HepG2 (cell line): ENCODE measurements at regions not wholly inside any gene's neighbourhood (a gene's known extent, or its start where the extent isn't known, plus 50 kb on each side); places are given as distances from the start of the nearest gene placed in this dataset.

Source experiments
- CEBPB ChIP-seq: IDR thresholded peaks from 2 replicates; pipeline ENCODE4 v1.6.1; 2011; ENCODE audit warnings: low read depth, low read length, improper control_type of control experiment, borderline replicate concordance
- EZH2 ChIP-seq: conservative IDR thresholded peaks from 2 replicates; pipeline ENCODE4 v1.6.1; 2012; ENCODE audit warnings: mild to moderate bottlenecking, low read depth, low read length, moderate library complexity
- GTF2F1 ChIP-seq: fragments of 150-350 bp; IDR thresholded peaks from 2 replicates; pipeline ENCODE4 v1.6.1; 2014; ENCODE audit warnings: low read length
- PHF20 ChIP-seq: sonication (generic); formaldehyde crosslinking; IDR thresholded peaks from 2 replicates; pipeline ENCODE4 v1.5.0; 2020; ENCODE audit warnings: mild to moderate bottlenecking, missing genetic modification reagents
- RAD21 ChIP-seq: fragments of 450-650 bp; formaldehyde crosslinking; IDR thresholded peaks from 2 replicates; pipeline ENCODE4 v1.5.0; 2020; ENCODE audit warnings: mild to moderate bottlenecking
- YY1 ChIP-seq: IDR thresholded peaks from 2 replicates; pipeline ENCODE4 v1.6.1; 2011; ENCODE audit warnings: low read length, low read depth, moderate library complexity, mild to moderate bottlenecking; ENCODE audit not compliant: insufficient read depth, insufficient replicate concordance
- ZNF101 ChIP-seq: sonication (generic); formaldehyde crosslinking; IDR thresholded peaks from 2 replicates; pipeline ENCODE4 v1.4.0; 2020; ENCODE audit warnings: mild to moderate bottlenecking, low read depth, missing genetic modification reagents, borderline replicate concordance
- ZNF335 ChIP-seq: sonication (generic); formaldehyde crosslinking; IDR thresholded peaks from 2 replicates; pipeline ENCODE4 v1.4.0; 2020; ENCODE audit warnings: missing genetic modification reagents
- TF ChIP-seq, protein P1 (sequence below): sonication (generic); formaldehyde crosslinking; IDR thresholded peaks from 2 replicates; pipeline ENCODE4 v1.5.1; 2020; ENCODE audit warnings: mild to moderate bottlenecking, missing genetic modification reagents, borderline replicate concordance
- TF ChIP-seq, protein P2 (sequence below): sonication (generic); formaldehyde crosslinking; IDR thresholded peaks from 2 replicates; pipeline ENCODE4 v1.5.0; 2020; ENCODE audit warnings: missing genetic modification reagents
- TF ChIP-seq, protein P3 (sequence below): sonication (generic); formaldehyde crosslinking; conservative IDR thresholded peaks from 2 replicates; pipeline ENCODE4 v1.4.0; 2020; ENCODE audit warnings: missing genetic modification reagents
- TF ChIP-seq, protein P4 (sequence below): sonication (generic); formaldehyde crosslinking; IDR thresholded peaks from 2 replicates; pipeline ENCODE4 v1.4.0; 2020; ENCODE audit warnings: missing genetic modification reagents
- TF ChIP-seq, protein P5 (sequence below), 2 experiments: sonication (generic) in 1 of 2; formaldehyde crosslinking in 1 of 2; IDR thresholded peaks; 2 replicates each; pipeline versions ENCODE4 v1.5.1 to v1.6.1; 2011 to 2020; ENCODE audit warnings: borderline replicate concordance in 1 of 2, low read depth in 1 of 2, low read length in 1 of 2, mild to moderate bottlenecking in 1 of 2, missing genetic modification reagents in 1 of 2, moderate library complexity in 1 of 2
- TF ChIP-seq, protein P6 (sequence below): sonication (generic); formaldehyde crosslinking; IDR thresholded peaks from 2 replicates; pipeline ENCODE4 v1.5.0; 2020; ENCODE audit warnings: mild to moderate bottlenecking, missing genetic modification reagents, moderate library complexity

DNA sequence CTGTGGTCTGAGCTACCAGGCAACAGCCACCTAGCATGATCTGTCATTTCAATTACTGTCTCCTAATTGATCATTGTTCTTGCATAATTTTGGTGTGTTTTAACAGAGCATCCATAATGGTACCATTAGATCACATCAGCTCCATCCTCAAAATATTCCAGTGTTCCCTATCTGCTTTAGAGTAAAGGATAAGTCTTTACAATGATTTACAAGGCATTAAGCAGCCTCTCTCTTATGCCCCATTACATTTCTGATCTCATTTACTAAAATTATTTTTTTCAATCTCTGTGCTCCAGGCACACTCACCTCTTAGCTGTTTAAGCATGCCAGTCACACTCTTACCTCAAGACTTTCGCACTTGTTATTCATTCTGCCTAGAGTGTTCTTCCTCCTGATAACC is 389.9 kb upstream of the PTPRD start:
- TF ChIP-seq ZNF101 (CRISPR knock-in tag) (no peak), GTF2F1 (no peak), PHF20 (CRISPR knock-in tag) (no peak), RAD21 (CRISPR knock-in tag) (no peak), EZH2 (no peak), ZNF335 (CRISPR knock-in tag) (no peak), YY1 (no peak), CEBPB (no peak)
- TF ChIP-seq, protein P1, sequence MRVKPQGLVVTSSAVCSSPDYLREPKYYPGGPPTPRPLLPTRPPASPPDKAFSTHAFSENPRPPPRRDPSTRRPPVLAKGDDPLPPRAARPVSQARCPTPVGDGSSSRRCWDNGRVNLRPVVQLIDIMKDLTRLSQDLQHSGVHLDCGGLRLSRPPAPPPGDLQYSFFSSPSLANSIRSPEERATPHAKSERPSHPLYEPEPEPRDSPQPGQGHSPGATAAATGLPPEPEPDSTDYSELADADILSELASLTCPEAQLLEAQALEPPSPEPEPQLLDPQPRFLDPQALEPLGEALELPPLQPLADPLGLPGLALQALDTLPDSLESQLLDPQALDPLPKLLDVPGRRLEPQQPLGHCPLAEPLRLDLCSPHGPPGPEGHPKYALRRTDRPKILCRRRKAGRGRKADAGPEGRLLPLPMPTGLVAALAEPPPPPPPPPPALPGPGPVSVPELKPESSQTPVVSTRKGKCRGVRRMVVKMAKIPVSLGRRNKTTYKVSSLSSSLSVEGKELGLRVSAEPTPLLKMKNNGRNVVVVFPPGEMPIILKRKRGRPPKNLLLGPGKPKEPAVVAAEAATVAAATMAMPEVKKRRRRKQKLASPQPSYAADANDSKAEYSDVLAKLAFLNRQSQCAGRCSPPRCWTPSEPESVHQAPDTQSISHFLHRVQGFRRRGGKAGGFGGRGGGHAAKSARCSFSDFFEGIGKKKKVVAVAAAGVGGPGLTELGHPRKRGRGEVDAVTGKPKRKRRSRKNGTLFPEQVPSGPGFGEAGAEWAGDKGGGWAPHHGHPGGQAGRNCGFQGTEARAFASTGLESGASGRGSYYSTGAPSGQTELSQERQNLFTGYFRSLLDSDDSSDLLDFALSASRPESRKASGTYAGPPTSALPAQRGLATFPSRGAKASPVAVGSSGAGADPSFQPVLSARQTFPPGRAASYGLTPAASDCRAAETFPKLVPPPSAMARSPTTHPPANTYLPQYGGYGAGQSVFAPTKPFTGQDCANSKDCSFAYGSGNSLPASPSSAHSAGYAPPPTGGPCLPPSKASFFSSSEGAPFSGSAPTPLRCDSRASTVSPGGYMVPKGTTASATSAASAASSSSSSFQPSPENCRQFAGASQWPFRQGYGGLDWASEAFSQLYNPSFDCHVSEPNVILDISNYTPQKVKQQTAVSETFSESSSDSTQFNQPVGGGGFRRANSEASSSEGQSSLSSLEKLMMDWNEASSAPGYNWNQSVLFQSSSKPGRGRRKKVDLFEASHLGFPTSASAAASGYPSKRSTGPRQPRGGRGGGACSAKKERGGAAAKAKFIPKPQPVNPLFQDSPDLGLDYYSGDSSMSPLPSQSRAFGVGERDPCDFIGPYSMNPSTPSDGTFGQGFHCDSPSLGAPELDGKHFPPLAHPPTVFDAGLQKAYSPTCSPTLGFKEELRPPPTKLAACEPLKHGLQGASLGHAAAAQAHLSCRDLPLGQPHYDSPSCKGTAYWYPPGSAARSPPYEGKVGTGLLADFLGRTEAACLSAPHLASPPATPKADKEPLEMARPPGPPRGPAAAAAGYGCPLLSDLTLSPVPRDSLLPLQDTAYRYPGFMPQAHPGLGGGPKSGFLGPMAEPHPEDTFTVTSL (CRISPR knock-in tag), result no peak
- TF ChIP-seq, protein P2, sequence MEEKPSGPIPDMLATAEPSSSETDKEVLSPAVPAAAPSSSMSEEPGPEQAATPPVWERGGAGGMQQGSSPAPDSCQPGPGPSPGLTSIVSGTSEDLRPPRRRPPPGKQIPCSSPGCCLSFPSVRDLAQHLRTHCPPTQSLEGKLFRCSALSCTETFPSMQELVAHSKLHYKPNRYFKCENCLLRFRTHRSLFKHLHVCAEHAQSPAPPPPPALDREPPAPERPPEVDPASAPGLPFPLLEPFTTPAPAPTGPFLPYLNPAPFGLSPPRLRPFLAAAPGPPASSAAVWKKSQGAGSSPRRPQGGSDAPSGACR (CRISPR knock-in tag), result no peak
- TF ChIP-seq, protein P3, sequence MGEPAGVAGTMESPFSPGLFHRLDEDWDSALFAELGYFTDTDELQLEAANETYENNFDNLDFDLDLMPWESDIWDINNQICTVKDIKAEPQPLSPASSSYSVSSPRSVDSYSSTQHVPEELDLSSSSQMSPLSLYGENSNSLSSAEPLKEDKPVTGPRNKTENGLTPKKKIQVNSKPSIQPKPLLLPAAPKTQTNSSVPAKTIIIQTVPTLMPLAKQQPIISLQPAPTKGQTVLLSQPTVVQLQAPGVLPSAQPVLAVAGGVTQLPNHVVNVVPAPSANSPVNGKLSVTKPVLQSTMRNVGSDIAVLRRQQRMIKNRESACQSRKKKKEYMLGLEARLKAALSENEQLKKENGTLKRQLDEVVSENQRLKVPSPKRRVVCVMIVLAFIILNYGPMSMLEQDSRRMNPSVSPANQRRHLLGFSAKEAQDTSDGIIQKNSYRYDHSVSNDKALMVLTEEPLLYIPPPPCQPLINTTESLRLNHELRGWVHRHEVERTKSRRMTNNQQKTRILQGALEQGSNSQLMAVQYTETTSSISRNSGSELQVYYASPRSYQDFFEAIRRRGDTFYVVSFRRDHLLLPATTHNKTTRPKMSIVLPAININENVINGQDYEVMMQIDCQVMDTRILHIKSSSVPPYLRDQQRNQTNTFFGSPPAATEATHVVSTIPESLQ, result no peak
- TF ChIP-seq, protein P4, sequence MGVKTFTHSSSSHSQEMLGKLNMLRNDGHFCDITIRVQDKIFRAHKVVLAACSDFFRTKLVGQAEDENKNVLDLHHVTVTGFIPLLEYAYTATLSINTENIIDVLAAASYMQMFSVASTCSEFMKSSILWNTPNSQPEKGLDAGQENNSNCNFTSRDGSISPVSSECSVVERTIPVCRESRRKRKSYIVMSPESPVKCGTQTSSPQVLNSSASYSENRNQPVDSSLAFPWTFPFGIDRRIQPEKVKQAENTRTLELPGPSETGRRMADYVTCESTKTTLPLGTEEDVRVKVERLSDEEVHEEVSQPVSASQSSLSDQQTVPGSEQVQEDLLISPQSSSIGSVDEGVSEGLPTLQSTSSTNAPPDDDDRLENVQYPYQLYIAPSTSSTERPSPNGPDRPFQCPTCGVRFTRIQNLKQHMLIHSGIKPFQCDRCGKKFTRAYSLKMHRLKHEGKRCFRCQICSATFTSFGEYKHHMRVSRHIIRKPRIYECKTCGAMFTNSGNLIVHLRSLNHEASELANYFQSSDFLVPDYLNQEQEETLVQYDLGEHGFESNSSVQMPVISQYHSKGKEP, result no peak
- TF ChIP-seq, protein P5, sequence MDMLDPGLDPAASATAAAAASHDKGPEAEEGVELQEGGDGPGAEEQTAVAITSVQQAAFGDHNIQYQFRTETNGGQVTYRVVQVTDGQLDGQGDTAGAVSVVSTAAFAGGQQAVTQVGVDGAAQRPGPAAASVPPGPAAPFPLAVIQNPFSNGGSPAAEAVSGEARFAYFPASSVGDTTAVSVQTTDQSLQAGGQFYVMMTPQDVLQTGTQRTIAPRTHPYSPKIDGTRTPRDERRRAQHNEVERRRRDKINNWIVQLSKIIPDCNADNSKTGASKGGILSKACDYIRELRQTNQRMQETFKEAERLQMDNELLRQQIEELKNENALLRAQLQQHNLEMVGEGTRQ (IDR thresholded peaks at IDR 0.05; ENCODE audit: low read depth, low read length), result no peak
- TF ChIP-seq, protein P5 (CRISPR knock-in tag; IDR thresholded peaks at IDR 0.05; ENCODE audit: borderline replicate concordance), result no peak
- TF ChIP-seq, protein P6, sequence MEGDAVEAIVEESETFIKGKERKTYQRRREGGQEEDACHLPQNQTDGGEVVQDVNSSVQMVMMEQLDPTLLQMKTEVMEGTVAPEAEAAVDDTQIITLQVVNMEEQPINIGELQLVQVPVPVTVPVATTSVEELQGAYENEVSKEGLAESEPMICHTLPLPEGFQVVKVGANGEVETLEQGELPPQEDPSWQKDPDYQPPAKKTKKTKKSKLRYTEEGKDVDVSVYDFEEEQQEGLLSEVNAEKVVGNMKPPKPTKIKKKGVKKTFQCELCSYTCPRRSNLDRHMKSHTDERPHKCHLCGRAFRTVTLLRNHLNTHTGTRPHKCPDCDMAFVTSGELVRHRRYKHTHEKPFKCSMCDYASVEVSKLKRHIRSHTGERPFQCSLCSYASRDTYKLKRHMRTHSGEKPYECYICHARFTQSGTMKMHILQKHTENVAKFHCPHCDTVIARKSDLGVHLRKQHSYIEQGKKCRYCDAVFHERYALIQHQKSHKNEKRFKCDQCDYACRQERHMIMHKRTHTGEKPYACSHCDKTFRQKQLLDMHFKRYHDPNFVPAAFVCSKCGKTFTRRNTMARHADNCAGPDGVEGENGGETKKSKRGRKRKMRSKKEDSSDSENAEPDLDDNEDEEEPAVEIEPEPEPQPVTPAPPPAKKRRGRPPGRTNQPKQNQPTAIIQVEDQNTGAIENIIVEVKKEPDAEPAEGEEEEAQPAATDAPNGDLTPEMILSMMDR (CRISPR knock-in tag), result no peak
